SK-MEL-5 (cell line): ENCODE measurements at regions not wholly inside any gene's neighbourhood (a gene's known extent, or its start where the extent isn't known, plus 50 kb on each side); places are given as distances from the start of the nearest gene placed in this dataset.
"Not testable (repeated sequence)": the region's sequence is repeated elsewhere in the genome, so short reads cannot be mapped to it uniquely, and the experiment has no call there.

Source experiments
- DNase-seq: peaks from one replicate; pipeline ENCODE4 v3.0.0-alpha.2; 2016; ENCODE audit warnings: low read depth, low spot score
- in situ Hi-C: cut with HindIII; loops from 2 replicates; pipeline ENCODE4 v1.10.0; 2016; ENCODE audit warnings: low sequenced_read_pairs, high pct_unique_total_duplicates, low pct_unique_long_range_greater_than_20kb

DNA sequence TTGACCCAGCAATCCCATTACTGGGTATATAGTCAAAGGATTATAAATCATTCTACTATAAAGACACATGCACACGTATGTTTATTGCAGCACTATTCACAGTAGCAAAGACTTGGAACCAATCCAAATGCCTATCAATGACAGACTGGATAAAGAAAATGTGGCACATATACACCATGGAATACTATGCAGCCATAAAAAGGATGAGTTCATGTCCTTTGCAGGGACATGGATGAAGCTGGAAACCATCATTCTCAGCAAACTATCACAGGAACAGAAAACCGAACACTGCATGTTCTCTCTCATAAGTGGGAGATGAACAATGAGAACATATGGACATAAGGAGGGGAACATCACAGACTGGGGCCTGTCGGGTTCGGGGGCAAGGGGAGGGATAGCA, 140.3 kb upstream of the OSMR start:
- in situ Hi-C loops, DNase-seq: not testable (repeated sequence)

DNA sequence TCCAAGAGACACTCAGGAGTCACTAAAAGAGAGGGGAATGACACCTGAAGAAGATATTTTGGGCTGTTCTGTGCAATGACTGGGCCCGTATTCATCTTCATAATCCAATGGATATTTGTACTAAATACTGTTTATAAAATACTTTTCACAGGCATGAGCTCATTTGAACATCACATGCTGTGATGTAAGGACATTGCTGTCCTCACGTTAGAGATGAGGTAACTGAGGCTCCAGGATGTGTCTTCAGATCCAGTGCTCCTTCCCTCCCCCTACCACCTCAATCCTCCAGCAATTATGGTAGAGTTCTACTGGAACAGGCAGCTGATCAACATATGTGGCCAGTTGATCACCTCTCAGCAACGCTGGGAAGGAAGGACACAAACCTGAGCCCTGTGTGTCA, 139.4 kb upstream of the OSMR start:
- DNase-seq = no peak
- in situ Hi-C loops = no loop called here

DNA sequence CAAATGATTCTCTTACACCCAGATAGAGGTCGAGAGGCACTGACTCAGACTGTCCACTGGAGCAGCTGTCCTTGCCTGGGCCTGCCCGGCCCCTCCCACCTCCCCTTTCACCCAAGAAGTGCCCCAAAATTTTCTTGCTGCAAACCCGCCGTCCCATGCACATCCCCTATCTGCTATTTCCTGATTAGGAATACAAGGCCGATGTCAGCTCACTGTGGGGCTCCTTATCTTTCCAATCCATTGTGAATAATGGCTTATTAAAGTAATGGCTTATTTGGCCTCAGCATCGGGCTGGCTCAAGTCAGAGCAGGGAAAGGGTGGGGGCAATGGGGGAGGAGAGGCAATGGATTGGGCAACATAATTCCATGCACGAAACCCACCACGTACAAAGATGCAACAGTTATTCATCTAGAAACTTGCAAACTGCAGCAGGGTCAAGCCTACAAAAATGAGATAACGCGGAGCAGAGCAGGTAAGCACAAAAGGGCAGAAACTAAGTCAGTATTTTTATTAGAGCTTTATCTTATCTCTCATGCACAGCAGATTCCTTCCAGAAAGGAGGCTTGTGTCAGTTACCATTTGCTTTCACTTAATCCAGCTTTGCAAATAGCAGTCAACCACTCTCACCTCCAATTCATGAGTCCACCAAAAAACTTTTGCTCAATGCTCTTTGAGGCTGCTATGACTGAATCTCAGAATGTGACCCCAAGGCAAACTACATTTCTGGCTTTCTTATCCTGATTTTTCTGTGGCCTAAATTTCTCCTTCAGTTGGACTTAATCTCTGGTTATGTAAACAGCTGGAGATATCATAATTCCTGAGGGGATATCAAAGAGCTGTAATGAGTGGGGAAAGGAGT, 138.2 kb upstream of the OSMR start:
- no peak for DNase-seq
- in situ Hi-C loops = no loop called here

DNA sequence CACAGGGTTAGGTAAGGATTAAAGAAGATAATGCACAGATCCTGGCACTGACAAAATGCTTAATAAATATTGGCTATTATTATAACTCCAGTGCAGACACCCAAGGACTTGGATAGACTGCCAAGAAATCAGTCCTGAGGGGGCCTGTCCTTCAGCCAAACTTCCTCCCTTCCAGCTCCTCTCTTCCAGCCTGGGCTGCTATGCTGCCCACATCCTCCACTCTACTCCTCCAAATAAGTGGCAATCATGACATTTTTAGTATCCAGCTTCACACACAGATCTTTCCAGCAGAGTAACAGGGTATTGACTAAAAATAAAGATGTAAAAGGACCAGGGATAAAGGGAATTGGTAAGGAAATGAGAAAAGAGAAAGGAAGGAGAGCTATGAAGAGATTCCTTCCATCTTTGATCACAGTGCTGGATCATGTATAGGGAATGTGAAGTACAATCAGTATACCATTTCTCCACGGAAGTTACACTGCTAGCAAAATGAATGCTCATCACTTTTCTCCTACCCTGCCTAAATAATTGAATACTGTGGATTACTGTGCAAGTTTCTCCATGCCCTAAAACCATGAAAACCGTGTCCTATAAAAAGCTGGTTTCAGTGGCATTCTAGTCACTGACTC, 136.0 kb upstream of the OSMR start:
- in situ Hi-C loops = no loop called here
- no peak for DNase-seq

DNA sequence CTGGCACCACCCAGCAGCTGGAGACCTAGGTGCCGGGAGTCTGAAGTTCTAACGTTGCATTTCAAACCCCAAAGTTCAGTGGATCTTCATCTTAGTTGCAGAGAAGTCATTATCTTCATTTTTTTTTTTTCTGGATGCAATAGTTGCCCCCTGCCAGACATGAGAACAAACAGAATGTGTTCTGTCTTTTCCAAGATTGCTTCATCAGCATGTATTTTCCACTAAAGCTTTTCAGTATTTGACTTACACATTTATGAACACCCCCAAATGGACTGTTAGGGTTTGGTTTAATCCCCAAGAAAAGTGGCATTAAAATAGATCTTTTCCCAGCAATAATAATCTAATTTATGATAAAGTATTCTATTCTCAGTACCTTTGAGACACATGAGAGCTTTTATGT, 135.2 kb upstream of the OSMR start:
- no peak for DNase-seq
- in situ Hi-C loops = no loop called here

DNA sequence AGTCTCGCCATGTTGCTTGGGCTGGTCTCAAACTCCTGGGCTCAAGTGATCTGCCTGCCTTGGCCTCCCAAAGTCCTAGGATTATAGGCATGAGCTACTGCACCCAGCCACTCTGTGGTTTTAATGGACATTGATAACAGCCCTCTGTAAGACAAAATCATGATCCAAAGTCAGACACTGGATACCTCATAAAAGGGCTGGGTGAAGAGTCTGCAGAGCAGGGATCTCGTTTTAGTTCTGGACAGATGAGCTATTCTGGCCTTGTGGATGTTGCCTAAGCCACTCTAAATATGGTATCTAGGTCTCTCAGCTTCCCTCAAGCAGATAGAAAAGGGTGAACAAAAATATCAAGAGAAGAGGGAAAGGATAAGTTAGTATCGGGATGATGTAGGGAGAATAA, 133.4 kb upstream of the OSMR start:
- in situ Hi-C loops = no loop called here
- no peak for DNase-seq

DNA sequence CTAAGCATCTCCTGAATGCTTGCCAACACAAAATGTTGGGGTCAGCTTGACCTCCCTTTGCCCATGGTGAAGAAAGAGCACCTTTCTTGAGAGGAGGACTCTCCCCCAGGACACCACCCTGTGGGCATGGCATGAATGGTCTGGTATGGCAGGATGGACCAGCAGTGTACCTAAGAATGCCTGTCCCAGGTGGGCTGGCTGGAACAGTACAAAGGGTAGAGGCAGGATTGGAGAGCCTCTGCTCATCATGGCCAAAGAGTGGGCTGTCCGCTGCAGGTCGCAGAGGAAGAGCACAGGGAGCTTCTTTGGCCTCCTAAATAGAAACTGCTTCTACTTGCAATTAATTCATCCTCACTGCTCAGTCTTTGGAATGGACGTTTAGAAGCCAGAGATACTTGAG, 131.6 kb upstream of the OSMR start:
- DNase-seq = no peak
- in situ Hi-C loops = no loop called here

DNA sequence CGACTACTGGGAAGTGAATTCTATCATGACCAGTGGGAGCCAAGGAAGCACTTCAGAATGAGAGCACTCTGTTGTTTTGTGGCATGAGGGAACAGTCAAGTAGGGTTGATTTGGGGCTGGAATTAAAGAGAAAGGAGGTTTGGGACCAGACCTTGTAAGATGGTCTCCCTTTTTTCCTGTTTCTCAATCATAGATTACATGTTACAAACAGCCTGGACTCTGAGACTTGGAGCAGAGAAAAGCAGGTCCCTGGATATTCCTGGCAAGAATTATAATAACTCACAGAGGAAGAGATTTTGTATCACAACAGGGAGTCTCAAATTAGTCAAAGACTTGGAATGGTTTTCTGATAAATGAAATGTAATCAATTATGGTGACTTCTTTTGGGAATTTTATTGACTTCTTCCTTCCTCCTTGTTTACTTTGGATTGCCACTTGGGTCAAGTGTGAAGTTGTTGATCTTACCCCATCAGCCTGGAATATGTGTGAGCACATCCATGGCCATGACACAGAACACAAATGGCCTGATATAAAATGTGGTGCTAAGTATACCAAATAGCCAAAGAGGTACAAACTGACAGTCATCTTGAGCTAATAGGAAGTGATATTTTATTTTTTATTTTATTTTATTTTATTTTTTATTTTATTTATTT, 131.0 kb upstream of the OSMR start:
- in situ Hi-C loops = no loop called here
- DNase-seq = no peak

DNA sequence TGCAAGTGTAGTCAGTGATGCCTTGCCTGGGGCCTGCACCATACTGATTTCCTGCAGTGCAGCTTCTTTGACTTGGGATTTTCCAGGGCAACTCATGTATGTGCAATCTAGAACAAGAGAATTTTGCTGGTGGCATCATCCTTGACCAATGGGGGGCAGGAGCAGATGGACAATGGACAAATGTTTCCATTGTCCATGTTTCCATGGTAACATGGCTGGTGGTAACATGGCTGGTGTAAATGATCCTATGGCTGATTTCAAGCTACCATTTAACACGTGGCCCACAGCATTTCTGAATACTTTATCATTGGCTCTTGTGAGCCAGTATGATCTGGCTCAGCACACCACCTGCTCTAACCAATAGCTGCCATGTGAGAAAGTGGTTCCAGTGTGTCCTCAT, 130.1 kb upstream of the OSMR start:
- peak; percentile 85 for DNase-seq
- in situ Hi-C loops = no loop called here

DNA sequence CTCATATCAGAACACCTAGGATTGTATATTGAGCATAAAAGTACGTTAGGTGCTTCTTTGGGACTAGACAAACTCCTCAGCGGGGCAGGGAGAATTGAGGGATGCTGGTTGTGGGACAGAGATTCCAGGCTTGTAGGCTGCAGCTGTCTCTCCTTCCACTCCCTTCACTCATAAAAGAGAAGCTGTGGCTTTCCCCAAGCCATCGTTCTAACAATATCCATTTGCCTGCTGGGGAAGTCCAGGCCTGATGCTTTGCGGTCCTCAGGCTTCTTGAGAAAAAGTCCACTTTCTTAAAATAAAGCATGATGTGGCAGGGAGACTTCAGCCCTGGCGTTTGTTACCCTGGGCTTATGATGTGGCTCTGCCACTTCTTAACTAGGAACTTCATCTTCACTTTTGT, 129.3 kb upstream of the OSMR start:
- in situ Hi-C loops = no loop called here
- DNase-seq = no peak

DNA sequence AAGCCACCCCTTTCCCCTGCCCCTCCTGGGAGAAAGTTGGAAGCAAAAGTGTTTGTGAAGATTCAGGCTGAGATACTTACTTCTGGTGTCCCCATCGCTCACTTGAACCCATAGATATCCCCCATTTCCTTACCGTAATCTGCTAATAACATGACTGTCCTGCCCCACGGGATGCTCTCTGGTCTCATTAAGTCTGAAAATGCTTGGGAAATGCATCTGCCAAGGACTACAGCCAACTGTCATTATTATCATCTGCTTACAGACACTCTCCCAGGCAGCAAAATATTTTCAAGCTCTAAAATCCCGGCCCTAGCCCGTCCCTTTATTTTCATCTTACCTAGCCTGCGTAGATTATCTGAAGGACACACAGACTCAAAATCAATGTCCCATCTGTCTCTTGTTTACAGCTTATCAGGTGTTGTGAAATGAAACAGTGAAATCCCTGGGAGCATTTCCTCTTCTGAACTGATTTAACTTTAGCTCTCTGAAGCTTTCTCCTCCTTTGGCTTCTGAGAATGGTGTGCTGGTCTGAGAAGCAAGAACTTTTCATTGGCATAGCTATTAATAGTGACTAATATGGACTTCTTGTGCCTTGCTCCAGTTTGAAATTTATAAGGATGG, 126.9 kb upstream of the OSMR start:
- in situ Hi-C loops = no loop called here
- DNase-seq = no peak

DNA sequence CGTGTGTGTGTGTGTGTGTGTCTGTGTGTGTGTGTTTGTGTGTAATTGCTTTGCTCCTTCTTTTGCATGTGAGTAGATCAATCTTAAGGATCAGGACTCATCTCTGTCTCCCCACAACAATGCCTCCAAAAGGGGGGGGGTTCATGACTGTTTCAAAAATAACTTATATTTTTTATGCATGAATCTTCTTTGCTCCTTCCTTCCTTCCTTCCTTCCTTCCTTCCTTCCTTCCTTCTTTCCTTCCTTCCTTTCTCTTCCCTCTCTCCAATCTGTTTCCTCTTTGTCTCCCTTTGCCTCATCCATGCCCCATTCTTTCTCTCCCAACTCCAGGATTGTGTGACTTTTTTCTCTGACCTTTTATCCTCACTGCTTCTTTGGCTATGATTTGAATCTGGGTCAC, 126.4 kb upstream of the OSMR start:
- DNase-seq = no peak
- in situ Hi-C loops = no loop called here

DNA sequence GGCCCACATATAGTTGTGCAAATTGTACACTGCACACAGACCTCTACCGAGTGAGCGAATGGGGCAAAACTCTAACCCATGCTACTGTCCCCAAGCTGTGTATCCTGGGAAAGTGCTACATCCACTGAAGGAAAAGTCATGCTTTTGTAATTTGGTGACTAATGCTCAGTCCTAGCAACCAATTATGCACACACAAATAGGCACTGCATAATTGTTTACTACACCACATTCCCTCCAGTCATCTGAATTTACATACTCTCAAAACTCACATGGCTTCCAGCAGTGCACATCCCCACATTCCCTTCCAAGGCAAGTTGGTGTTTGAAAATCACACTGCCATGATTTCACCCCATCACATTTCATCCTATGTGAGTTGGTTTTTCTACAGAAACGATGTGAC, 125.9 kb upstream of the OSMR start:
- in situ Hi-C loops = no loop called here
- no peak for DNase-seq

DNA sequence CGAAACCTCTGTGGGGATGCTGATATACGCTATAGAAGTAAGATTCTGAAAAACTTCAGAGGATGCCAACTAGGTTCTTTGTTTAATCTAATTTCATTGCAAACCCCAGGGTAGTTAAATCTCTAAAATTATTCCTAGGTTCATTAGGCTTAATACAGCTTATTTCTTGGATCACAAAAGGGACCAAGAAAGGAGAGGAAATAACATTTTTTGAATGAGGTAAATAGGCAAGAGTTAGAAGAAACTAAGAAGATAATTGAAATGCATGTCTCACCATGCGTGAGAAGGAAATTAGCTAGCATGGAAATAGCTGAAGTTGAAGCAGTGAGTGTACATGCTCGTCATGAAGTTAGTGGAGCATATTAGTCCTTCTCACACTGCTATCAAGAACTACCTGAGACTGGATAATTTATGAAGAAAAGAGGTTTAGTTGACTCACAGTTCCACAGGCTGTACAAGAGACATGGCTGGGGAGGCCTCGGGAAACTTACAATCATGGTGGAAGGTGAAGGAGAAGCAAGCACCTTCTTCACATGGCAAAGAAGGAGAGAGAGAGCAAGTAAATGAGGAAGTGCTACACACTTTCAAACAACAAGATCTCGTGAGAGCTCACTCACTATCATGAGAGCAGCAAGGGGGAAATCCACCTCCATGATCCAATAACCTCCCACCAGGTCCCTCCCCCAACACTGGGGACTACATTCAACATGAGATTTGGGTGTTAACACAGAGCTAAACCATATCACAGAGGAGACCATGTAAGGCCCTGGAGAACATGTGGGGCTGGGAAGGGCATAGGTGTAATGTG, 125.1 kb upstream of the OSMR start:
- in situ Hi-C loops = no loop called here
- no peak for DNase-seq

DNA sequence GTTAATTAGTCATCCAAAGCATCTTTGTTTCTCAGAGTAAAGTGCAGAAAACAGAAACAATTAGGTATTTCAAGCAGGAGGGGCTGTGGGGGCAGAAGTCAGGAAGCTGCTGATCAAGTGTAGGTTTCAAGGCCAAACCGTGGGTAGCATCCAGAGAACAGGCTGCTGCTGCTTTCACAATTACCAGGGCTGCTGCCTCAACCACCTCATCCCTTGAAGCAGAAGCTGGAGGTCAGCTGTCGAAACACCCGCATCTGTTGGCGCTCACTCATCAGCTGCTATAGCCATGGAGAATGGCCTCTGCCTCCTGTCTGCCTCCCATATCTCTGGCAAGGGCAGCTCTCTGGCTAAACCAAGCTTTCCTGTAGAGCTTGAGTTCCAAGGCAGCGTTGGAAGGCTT, 122.9 kb upstream of the OSMR start:
- no peak for DNase-seq
- in situ Hi-C loops = no loop called here

DNA sequence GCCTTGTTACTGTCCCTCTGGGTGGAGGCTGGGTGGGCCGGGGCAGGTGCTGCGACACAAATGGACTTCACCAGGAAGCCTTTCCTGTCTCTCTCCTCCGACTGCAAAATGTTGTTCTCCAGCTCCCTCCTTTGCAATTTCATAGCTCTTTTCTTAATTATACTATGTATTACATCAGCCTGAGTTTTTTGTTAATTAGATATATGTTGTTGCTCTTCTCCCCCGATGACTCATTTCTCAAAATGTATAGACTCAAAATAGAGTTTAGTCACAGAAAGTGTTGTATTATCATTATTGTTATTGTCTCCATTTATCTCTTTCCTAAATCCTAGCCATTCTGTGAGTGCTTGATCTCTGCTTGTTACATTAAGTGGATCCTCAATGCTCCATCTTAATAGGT, 122.4 kb upstream of the OSMR start:
- in situ Hi-C loops = no loop called here
- DNase-seq = no peak

DNA sequence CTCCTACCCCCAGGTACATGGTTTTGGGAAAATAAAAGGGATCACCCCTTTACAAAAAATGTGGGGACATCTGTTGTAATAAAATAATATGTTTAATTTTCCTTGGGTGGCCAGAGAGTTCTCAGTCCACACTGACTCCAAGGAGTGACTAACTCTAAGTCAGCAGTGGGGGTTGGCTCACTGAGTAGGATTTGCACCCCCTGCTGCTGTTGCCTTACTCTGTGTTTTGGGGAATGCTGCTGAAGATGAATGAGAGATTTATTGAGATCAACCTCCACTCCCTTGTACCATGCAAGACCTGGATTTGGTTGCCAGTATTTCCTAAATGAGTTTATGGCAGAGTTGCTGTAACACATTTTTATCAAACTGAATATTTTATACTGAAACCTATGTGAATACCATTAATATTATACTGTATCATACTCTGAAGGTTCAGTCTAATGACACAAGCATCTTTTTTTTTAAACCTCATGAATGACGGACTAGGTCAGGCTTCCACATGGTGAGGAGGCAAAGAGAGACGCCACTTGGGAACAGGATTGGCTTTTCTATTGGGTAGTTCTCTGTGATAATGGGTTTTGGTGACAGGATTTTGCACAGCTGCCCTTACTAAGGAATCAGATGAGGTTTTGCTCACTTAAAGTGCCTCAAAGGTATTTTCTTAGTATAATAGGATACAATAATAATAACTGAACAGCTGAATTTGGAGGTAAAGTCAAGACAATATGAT, 121.3 kb upstream of the OSMR start:
- in situ Hi-C loops = no loop called here

More for the DNA sequence above, 121.3 kb upstream of the OSMR start:
- no peak for DNase-seq
